ENCODE measurements at regions not wholly inside any gene's neighbourhood (a gene's known extent, or its start where the extent isn't known, plus 50 kb on each side); places are given as distances from the start of the nearest gene placed in this dataset.

DNA sequence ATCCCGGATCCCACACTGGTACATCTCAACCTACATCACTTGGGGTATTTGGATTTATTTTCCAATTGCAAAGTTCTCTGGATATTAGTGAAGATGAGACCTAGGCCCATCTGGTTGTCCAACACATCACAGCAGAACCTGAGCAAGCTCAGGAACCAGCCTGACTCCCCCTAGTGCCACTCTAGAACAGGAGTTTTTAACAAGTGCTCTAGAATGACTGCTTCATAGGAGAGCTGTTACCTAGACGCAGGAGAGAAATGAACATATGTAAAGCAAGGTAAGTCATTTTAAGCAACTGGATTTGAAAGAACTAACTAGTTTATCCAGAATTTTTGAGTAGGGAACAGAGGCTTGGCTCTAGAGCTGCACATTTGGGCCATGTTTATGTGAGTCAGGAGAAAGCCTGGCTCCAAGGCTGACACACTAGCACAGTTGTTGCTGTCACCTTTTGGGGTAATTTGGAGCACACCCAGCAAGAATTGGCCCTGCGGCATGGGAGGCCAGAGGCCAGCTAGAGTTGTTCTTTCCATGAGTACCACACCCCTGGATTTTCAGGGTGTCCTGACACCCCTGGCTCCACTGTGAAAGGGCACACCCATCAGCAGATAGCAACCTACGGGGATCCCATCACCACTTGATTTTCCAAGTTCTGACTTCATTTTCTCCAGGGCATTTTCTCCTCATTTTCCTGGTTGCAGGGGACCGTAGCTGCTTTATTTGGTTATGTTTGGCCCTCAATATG lies 110.9 kb upstream of the LPAR1 start:
- Mint-ChIP-seq H3K36me3 (ENCODE audit: insufficient read depth) (no peaks in the 10 kb centered on the region), H3K9me3 (ENCODE audit: low read depth) (no peaks in the 10 kb centered on the region), H3K4me1 (ENCODE audit: low read depth) (no peaks in the 10 kb centered on the region), H3K4me3 (ENCODE audit: low read depth) (no peak overlapping the region), H3K27ac (no peak overlapping the region), H3K27me3 (no peaks in the 10 kb centered on the region)
- no peak for DNase-seq (ENCODE audit: low spot score, unreplicated experiment)
- TF ChIP-seq, protein P1, sequence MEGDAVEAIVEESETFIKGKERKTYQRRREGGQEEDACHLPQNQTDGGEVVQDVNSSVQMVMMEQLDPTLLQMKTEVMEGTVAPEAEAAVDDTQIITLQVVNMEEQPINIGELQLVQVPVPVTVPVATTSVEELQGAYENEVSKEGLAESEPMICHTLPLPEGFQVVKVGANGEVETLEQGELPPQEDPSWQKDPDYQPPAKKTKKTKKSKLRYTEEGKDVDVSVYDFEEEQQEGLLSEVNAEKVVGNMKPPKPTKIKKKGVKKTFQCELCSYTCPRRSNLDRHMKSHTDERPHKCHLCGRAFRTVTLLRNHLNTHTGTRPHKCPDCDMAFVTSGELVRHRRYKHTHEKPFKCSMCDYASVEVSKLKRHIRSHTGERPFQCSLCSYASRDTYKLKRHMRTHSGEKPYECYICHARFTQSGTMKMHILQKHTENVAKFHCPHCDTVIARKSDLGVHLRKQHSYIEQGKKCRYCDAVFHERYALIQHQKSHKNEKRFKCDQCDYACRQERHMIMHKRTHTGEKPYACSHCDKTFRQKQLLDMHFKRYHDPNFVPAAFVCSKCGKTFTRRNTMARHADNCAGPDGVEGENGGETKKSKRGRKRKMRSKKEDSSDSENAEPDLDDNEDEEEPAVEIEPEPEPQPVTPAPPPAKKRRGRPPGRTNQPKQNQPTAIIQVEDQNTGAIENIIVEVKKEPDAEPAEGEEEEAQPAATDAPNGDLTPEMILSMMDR (IDR thresholded peaks at IDR 0.05; ENCODE audit: unreplicated experiment), result no peak

DNA sequence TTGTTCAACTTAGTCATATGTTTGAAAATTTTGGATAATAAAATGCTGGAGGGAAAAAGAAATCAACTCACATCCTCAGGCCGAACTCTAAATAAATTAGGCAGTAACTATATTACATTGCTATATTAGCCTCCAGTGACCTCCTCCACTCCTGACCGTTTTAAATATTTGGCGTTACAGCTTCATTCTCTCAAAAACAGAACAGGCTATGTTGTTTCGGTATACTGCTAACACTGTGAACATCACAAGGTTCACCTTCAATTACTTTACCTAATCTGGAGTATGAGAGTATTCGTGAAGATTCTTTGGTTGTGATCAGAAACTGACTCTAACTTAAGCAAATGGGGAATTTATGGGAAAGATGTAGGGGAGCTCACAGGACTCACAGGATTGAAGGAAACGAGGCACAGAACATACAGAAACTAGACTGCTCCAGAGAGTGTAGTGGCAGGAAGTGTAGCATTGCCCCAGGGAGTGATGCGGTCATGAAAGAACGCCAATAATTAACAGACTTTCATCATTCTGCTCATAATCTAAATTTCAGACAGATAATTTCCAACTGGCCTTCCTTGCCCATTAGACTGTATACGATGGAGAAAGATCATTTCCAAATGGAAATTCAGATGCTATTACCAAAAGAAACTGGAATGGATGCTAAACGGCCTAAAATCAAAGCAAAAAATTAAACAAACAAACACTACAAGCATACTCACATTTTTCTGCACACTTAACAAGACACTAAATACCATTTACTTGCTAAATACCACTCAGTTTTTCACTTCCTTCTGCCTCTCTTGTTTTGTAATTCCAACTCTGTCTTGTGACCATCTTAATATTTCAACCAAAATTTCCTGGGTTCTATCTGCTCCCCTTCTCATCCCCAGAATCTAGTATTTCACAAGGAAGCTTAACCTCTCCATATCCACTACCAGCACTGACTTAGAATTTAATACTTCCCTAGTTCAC lies 110.1 kb upstream of the LPAR1 start:
- Mint-ChIP-seq H3K9me3 (ENCODE audit: low read depth) (no peaks in the 10 kb centered on the region), H3K36me3 (ENCODE audit: insufficient read depth) (no peaks in the 10 kb centered on the region), H3K4me1 (ENCODE audit: low read depth) (no peaks in the 10 kb centered on the region), H3K27me3 (no peaks in the 10 kb centered on the region), H3K27ac (no peak overlapping the region), H3K4me3 (ENCODE audit: low read depth) (no peak overlapping the region)
- TF ChIP-seq, protein P1 (IDR thresholded peaks at IDR 0.05; ENCODE audit: unreplicated experiment), result no peak
- DNase-seq (ENCODE audit: low spot score, unreplicated experiment), result no peak

DNA sequence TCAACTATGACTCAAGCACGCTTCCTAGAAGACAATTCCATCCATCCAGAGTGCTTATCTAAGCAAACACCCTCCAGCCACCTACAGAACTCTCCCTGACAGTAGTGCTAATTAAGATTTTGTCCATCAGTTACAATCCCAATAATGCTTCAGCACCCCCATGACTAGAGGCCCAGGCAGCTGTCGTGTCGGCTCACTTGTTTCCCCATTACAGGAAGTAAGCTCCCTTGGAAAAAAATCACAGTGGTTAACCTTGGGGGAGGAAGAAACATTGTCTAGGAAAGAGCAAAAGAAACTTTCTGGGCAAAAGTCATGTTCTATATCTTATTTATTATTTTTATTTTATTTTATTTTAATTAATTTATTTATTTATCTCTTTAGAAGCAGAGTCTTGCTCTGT lies 108.8 kb upstream of the LPAR1 start:
- DNase-seq (ENCODE audit: low spot score, unreplicated experiment), result no peak
- TF ChIP-seq, protein P1 (IDR thresholded peaks at IDR 0.05; ENCODE audit: unreplicated experiment), result no peak
- no peaks in the 10 kb centered on the region for H3K27me3 Mint-ChIP-seq
- no peak overlapping the region for H3K4me3 Mint-ChIP-seq (ENCODE audit: low read depth)
- H3K9me3 Mint-ChIP-seq (ENCODE audit: low read depth), result no peaks in the 10 kb centered on the region
- no peak overlapping the region for H3K27ac Mint-ChIP-seq
- no peaks in the 10 kb centered on the region for H3K36me3 Mint-ChIP-seq (ENCODE audit: insufficient read depth)
- H3K4me1 Mint-ChIP-seq (ENCODE audit: low read depth), result no peaks in the 10 kb centered on the region

GRCh38 chr9:111144741-111145140 lies 106.5 kb upstream of the LPAR1 start:
- no peaks in the 10 kb centered on the region for H3K4me1 Mint-ChIP-seq (ENCODE audit: low read depth)
- H3K9me3 Mint-ChIP-seq (ENCODE audit: low read depth), result no peaks in the 10 kb centered on the region
- H3K27me3 Mint-ChIP-seq, result no peaks in the 10 kb centered on the region
- DNase-seq (ENCODE audit: low spot score, unreplicated experiment), result no peak
- no peaks in the 10 kb centered on the region for H3K36me3 Mint-ChIP-seq (ENCODE audit: insufficient read depth)
- TF ChIP-seq, protein P1 (IDR thresholded peaks at IDR 0.05; ENCODE audit: unreplicated experiment), result no peak
- H3K27ac Mint-ChIP-seq, result no peak overlapping the region
- H3K4me3 Mint-ChIP-seq (ENCODE audit: low read depth), result no peak overlapping the region

- H3K4me1 Mint-ChIP-seq (ENCODE audit: low read depth), result no peaks in the 10 kb centered on the region
- no peak overlapping the region for H3K4me3 Mint-ChIP-seq (ENCODE audit: low read depth)
- no peaks in the 10 kb centered on the region for H3K9me3 Mint-ChIP-seq (ENCODE audit: low read depth)
- TF ChIP-seq, protein P1 (IDR thresholded peaks at IDR 0.05; ENCODE audit: unreplicated experiment), result no peak
- H3K27me3 Mint-ChIP-seq, result no peaks in the 10 kb centered on the region
- DNase-seq (ENCODE audit: low spot score, unreplicated experiment), result no peak
- no peaks in the 10 kb centered on the region for H3K36me3 Mint-ChIP-seq (ENCODE audit: insufficient read depth)
- H3K27ac Mint-ChIP-seq, result no peak overlapping the region
Observed at GRCh38 chr9:111136180-111136579, 97.9 kb upstream of the LPAR1 start.
